Activated CD8-positive, alpha-beta memory T cell treated with anti-CD3 and anti-CD28 coated beads, Interleukin-2, amount 50 U/mL, for 24 hours (primary cell): ENCODE measurements at regions not wholly inside any gene's neighbourhood (a gene's known extent, or its start where the extent isn't known, plus 50 kb on each side); places are given as distances from the start of the nearest gene placed in this dataset.

ENCODE experiments used
- DNase-seq: peaks from one replicate; pipeline ENCODE4 v3.0.0-alpha.2; 2020; ENCODE audit errors: extremely low read depth

DNA sequence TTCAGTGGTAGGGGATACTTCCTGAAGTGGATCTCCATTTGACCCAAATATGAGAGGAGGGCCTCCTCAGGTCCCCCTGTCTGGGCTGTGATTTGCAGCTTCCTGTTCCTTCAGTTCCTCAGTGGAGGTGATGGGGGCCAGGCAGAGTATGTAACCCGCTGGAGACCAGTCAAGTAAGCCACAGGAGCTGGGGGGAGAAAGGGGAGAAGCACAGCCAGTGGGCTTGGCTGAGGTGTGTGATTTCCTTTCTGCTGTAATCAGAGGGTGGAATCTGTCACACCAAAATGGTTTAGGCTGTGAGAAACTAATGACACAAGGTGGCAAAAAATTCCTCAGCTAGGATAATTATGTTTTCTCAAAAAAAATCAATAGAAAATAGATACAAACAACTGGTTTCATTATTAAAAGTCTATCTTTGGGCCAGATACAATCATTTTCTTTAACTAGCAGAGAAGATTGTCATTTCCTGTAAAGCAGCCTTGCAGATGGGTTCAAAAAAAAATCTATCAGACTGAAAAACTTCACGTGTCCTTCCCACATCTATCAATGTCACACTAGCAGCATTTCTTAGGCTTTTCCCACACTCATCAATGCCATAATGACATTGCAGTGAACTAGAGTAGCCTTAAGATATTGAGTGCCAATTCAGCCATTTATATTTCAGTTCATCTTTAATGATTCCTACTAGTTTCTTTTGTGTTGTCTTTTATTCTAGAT, 1660.3 kb downstream of the EFNB2 start:
- DNase-seq, result no peak

DNA sequence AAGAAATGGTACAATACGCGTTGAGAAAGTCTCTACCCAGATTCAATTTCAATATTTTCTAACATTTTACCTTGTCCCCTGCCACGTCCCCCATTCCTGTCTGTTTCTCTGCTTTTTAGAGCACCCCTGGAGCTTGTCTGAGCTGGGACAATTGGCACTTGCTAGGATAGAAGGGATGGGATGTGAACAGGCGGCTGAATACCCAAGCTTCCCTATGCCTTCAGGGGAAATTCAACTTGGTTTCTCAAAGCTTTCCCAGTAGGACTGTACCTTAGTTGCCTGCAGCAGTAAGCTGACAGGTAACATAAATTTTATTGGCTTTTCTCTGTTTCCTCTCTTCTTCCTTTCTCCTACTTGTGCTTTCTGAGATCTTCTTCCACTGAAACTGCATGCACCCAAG, 1663.3 kb downstream of the EFNB2 start:
- no peak for DNase-seq

DNA sequence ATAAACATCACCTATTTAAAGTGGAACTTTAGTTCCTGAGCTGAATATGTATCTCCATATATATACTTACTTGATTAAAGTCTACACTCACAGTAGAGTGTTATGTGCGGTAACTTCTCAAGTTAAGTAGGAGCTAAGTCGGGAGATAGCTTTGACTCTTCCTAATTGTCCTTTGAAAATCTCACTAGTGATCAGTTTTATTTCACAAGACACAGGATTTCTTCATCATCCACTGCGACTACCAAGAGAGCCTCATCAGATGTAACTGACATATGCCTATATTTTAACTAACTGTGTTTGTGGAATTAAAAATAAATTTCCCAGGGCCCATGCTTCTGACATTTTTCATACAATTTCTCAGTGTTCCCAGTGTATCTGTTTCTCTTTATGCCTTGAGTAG, 1664.0 kb downstream of the EFNB2 start:
- DNase-seq, result no peak

DNA sequence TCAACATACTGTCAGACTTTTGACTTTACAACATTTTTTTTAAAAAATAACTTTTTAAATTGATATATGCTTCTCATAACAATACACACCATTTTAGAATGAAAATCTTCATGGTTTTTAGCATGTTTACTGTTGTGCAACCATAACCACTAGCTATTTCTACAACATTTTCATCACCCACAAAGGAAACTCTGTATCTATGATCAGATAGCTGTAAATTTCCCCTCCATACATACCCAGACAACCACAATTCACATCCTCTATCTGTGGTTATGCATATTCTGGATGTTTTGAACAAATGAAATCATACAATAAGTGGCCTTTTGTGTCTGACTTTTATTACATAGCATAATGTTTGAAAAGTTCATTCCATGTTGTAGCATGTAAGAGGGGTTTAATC, 1666.0 kb downstream of the EFNB2 start:
- DNase-seq, result no peak

DNA sequence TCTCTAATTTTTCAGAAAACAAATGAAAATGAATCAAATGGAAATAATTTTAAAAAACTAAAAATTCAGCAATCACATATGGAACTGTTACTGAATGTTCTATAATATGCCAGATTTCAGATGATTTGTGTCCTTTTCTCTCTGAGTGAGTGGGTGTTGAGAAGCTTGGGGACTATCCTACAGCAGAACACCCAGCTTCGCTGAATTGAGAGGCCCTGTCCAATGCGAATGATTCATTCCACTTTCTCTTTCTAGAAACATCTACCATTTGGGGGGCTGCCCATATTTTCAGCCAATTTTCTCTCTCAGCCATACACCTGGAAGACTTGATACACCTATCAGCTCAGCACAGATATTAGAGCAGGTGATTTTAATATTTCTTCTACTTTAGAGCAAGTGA, 1666.7 kb downstream of the EFNB2 start:
- no peak for DNase-seq

DNA sequence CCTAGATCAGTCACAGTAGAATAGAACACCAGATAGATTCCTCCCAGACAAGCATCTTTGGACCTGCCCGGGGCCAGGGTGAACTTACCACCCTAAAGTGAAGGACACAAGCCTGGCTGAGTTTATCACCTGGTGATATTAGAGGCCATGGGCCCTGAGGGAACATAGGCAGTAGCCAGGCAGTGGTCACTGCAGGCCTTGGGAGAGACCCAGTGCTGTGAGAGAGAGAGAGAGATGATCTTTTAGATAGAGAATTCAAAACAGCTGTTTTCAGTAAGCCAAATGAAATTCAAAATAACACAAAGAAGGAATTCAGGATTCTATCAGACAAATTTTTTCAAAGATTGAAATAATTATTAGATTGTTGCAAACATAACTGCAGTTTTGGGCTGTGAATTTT, 1679.9 kb downstream of the EFNB2 start:
- DNase-seq, result no peak

DNA sequence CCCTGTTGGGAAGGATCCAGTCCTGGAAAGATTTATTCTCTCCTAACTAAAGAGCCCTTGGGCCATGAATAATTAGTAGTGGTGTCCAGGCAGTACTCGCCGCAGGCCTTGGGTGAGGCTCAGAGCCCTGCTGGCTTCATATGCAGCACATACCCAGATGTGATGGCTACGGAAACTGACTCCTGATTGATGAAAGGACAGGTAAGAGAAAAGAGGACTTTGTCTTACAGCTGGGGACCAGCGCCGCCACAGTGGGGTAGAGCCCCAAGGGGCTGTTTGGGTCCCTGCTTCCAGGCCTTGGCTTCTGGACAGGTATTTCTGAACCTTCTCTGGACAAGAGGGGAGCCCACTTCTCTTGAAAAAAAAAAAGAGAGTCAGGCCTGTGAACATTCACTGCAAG, 1680.8 kb downstream of the EFNB2 start:
- no peak for DNase-seq

DNA sequence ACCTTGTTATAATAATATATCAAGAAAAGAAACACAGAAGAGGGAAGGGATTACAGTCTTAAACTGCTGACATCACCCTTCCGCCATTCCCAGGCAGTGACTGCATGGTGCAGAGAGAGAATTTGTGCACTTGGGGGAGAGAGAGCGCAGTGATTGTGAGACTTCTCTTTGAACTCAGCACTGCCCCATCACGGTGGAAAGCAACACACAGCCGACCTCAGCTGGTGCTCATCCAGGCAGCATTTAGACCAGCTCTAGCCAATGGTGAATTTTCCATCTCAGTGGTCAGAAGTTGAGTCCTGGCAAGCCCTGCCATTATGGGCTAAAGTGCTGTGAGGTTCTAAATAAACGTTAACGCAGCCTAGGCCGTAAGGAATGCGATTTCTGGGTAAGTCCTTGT, 1681.5 kb downstream of the EFNB2 start:
- DNase-seq, result no peak

DNA sequence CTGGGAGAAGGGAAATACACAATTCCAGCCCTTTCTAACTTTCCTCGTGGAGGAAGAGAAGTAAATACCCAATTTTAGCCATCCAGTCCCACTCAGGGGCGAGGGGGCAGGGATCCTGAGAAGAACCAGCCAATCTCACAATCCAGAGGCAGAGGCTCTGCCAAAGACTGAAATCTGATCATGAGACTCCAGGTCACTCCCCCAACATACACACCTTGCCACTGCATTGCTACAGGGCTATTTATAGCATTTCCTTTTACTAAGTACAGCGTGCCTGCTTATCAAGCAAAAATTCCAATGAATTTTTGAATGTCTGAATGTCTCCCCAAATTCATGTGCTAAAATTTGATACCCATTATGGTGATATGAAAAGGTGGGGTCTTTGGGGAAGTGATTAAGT, 1687.5 kb downstream of the EFNB2 start:
- no peak for DNase-seq

DNA sequence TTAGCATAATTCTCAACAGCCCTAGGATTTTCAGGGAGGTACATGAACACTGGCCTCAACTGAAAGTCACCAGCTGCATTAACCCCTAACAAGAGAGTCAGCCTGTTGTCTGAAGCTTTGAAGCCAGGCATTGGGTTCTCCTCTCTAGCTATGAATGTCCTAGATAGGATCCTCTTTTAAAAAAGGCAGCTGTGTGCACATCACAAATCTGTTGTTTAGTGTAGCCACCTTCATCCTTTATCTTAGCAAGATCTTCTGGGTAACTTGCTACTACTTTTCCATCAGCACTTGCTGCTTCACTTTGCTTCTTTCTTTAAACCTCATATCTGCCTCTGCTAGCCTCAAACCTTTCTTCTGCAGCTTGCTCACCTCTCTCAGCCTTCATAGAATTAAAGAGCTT, 1692.1 kb downstream of the EFNB2 start:
- DNase-seq, result no peak

DNA sequence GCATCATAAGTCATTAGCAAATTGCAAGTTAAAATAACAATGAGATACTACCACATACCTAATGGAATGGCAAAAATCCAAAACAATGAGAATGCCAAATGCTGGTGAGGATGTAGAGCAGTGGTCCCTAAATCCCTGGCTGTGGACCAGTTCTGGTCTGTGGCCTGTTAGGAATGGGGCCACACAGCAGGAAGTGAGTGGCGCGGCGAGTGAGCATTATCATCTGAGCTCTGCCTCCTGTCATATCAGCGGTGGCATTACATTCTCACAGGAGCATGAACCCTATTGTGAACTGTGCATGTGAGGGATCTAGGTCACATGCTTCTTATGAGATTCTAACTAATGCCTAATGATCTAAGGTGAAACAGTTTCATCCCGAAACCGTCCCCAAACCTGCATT, 1694.4 kb downstream of the EFNB2 start:
- no peak for DNase-seq

DNA sequence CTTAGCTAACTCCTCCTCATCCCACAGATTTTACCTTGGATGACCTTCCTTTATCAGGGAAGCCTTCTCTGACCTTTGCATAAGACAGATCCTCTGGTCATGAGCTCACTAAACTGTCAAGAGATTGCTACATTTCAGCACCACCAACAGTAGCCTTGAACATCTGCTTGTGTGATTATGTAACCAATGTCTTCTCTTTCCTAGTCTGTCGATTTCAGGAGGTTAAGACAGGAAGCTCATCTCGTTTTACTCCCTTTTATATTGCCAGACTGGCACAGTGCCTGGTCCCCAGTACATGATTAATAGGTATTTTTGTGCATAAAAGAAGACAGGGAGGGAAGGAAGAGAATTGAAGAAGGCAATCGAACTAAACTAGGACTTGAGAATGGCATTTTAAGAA, 1697.7 kb downstream of the EFNB2 start:
- no peak for DNase-seq

DNA sequence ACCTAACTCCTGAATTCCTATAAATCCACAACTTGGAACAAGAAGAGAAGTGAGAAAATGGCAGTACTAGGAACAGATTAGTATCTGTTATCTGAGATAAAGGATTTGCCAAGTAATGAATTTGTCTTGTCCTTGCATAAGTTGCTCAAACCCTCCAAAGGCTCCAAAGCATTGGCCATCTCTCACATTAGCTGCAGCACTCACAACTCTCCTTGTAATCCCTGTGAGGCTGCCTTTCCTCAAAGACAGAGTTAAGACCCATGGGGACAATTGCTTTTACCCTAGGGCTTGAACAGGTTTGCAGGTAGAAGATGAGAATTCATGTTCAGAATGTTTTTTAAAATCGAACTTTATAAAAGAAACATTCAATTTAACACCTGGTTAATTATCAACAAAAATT, 1702.2 kb downstream of the EFNB2 start:
- DNase-seq, result no peak

DNA sequence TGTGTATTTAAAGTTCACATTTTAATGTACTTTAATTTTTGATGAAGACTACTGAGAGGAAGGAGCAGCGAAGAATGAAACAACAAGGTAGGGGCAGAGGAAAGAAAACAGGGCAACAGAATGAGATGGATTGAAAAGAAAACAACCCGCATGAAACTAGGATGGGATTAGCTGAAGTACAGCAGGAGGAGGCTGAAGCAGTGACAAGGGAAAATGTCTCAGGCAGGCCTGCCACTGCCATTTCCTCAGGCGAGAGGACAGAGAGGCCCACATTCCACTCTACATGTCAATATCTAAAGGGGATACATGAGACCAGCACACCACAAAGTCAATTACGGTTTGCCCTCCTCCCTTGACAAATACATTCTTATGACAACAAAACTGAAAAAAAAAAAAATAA, 1703.2 kb downstream of the EFNB2 start:
- no peak for DNase-seq

DNA sequence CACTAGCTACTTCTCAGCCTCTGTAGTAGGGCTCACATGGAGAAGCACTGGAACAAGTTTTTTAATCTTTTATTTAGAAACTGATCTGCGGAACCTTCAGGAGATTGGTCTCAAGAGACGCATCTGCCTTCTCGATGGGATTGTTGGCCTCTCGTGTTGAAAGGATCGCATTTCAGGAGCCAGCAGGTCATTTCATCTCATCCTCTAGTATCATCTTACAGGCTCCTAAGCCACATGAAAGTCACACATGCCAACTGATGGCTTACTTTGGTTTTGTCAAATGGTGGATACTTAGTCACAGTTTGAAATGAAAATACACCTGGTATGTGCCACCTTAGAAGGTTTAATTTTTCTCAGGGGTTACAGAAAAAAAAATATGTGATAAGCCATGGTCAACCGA, 1703.6 kb downstream of the EFNB2 start:
- DNase-seq, result no peak

DNA sequence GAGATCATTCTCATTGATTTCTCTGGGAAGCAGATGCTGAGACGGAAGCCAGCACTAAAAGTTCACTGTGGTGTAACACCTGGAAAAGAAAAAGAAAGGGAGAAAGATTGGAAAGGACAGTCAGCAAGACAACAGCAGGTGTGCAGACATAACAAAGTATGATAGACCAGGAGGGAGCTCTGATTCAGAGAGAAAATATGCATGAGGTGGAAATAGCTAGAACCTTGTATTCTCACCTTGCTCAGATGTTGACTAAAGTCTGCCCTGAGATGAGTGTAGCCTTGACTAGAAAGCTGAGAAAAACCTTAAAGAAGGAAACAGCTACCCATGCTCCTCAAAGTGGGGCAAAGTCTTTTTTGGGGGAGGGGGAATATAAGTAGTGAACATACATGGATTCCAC, 1711.8 kb downstream of the EFNB2 start:
- DNase-seq, result no peak

DNA sequence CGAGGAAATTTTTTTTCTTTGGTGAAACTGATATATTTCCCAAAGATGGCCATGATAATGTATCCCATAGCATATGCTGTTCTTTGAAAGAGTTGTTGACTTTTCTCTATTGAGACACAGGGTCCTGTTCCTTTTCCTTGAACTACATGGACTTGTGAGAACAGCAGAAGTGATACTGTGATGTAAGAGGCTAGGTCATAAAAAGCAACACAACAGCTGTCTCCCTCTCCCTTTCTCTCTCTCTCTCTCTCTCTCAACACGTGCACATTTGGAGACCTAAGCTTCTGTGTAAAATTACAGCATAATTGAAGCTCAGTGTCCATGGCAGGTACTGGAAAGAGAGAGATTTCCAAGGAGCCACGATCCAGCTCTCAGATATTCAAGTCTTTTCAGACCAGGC, 1712.4 kb downstream of the EFNB2 start:
- no peak for DNase-seq

DNA sequence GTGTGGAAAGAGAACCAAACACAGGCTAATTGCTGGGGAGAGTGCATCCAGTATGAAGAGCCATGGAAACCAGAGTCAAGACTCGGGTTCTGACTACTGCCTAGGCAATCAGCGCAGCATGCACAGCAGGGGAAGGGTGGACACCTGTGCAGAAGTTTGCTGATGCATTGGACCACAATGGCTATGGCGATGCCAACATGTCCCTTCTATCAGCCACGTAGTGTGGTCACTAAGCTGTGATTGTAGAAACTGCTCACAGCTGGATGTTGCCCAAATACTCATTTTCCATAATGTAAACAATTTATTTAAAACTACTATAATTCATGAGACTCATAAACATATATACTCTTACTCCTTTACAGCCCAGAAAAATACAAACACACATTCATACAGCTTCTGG, 1718.2 kb downstream of the EFNB2 start:
- DNase-seq, result no peak

DNA sequence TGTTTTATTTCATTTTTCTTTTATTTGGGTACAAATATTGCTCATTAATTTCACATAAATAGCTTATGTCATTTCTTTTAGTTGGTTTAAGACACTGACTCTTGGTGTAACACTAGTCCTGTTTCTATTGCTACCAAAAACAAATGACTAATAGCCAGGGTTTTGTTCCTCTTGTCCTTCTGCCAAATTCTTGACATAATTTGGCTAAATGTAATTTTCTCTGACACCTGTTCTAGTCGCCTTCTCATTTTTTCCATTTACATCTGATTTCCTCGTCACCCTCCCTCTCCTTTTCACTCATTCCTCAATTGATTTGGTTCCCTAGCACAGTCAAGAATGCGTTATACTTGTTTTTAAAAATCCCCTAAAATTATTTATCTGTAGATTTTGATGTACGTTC, 1718.7 kb downstream of the EFNB2 start:
- no peak for DNase-seq

DNA sequence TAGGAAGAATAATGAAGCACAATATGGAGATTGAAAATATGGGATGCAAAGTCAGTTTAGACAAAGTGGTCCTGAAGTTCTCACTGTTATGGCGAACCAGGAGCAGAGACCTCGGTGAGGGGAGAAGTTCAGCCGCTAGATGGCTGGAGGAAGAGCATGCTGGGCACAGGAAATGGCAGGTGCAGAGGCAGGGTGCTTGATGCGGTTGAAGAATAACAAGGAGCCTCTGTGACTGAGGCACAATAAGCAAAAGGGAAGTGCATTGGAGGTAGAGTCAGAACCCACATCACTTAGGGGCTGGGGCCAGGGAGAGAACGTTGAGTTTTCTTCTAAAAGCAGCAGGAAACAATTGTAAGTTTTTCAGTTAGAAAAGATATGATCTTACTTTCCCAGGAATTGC, 1725.2 kb downstream of the EFNB2 start:
- no peak for DNase-seq

DNA sequence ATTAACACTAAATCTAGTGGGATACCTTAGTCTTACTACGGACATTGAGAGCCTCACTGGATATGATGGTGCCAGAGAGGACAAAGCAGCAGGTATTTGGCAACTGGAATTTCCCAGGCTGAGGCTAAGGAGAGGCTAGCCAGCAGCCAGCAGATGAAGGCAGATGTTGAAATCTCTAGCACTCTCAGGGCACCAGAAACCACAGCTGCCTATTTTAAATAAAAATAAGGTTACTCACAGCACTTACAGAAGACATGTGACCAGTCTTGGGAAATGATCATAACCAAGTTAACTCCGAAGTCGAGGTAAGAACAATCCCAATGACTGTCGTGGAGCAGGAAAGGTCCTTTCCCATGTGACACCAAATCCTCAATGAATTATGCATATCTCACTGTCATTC, 1726.0 kb downstream of the EFNB2 start:
- no peak for DNase-seq

DNA sequence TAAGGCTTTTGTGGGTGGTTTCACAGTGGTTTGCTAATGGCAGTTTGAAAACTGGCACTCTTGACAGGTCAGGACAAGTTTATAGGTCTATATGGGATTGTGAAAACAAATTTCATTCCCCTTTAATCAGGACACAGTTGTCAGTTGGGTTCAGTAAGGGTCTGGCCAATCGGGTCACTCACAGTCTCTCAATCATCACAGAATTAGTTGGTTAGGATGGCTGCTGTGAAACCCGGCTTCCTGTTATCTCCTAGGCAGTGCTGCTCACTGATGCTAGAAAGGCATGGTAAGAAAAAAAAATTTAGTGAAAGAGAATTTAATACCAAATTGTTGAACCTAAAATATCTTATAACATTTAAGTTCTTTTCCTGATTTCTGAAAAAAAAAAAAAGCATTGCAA, 1730.1 kb downstream of the EFNB2 start:
- DNase-seq, result no peak

DNA sequence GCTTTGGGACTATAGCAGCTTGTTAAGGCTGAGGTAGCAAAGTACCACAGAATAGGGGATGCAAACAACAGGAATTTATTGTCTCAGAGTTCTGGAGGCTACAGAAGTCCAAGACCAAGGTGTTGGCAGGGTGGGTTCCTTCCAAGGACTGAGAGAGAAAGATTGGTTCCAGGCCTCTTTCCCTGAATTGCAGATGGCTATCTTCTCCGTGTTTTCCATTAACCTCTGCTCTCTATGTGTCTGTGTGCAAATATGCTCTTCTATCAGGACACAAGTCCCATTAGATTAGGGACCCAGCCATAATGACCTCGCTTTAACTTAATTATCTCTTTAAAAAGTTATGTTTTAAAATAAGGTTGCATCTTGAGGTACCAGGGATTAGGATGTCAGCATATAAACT, 1732.9 kb upstream of the SLC10A2 start:
- no peak for DNase-seq

DNA sequence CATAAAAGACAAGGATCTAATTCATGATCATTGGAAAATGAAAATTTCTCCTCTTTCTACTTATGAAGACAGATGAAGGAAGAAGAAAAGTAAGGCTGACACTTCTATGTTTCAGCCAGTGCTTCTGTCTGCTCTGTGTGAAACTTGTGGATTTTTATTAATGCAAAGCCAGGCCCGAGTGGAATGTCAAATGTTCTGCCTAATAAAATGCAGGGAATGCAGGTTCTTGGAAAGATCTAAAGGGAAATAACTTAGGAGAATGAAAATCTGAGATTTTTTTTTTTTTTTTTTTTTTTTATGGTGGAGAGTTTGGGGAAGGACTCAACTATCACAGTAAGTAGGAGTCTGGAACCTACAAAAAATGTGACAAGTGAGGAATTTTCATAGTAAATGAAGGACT, 1732.3 kb upstream of the SLC10A2 start:
- DNase-seq, result no peak

DNA sequence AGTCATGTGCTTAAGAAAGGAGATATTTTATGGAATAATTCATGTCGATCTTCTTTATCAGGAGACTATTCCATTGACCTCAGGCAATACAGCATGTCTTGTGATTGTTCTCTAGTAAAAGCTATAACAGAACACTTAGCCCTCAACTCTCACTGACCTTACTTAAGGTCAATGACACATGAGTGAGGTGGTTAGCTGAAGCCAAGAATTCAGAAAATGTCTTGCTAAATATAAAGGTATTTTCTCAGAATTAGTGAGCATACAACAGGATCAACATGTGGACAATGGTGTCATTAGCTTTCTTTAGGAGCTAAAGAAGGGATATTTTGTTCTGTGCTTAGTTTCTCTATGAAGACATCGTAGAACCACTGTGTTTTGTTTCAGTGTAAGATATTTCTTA, 1730.4 kb upstream of the SLC10A2 start:
- no peak for DNase-seq
